ENCODE measurements at regions not wholly inside any gene's neighbourhood (a gene's known extent, or its start where the extent isn't known, plus 50 kb on each side); places are given as distances from the start of the nearest gene placed in this dataset.
"Not testable (repeated sequence)": the region's sequence is repeated elsewhere in the genome, so short reads cannot be mapped to it uniquely, and the experiment has no call there.

GRCh38 chr10:95137990-95138625 lies 55.9 kb upstream of the ACSM6 start:
- H3K9ac ChIP-seq (ENCODE audit: low read depth, low read length, poor library complexity); H3K27ac ChIP-seq (replicated peaks; ENCODE audit: low read length); H3K23ac ChIP-seq (ENCODE audit: low read depth, low read length, poor library complexity); H3K4me3 ChIP-seq (ENCODE audit: low read length in 2 of 2); H2BK5ac ChIP-seq (ENCODE audit: low read length); H3K4ac ChIP-seq (ENCODE audit: low read length); H3K18ac ChIP-seq (ENCODE audit: low read length); H2AFZ ChIP-seq (ENCODE audit: low read length); H3K27me3 ChIP-seq (ENCODE audit: control insufficient read depth in 3 of 3, insufficient read depth in 3 of 3, low read depth in 1 of 3, low read length in 3 of 3); H2AK5ac ChIP-seq (ENCODE audit: low read depth, low read length); H3K14ac ChIP-seq (ENCODE audit: low read length); H2BK120ac ChIP-seq (ENCODE audit: low read depth, low read length); H3K4me1 ChIP-seq (ENCODE audit: control insufficient read depth in 2 of 2, insufficient read depth in 1 of 2, low read depth in 1 of 2, low read length in 2 of 2); H3K36me3 ChIP-seq (replicated peaks in 1 of 2; ENCODE audit: control insufficient read depth in 2 of 2, insufficient read depth in 2 of 2, low read length in 2 of 2); H2BK12ac ChIP-seq (ENCODE audit: low read length); DNase-seq (ENCODE audit: low spot score); H4K91ac ChIP-seq (ENCODE audit: low read depth, low read length, poor library complexity); H3K79me1 ChIP-seq (ENCODE audit: low read depth, low read length); H4K8ac ChIP-seq (ENCODE audit: low read depth, low read length); H2BK15ac ChIP-seq (ENCODE audit: low read length); H3K9me3 ChIP-seq (replicated peaks in 1 of 2; ENCODE audit: control insufficient read depth in 2 of 2, insufficient read depth in 1 of 2, low read depth in 1 of 2, low read length in 2 of 2); H3K4me2 ChIP-seq (ENCODE audit: insufficient read depth, low read length, poor library complexity, severe bottlenecking): not testable (repeated sequence)
- no CpG with 5 or more reads among the region's 1 CpG for WGBS, 2 donors (ENCODE audit: extremely low coverage in 2 of 2, insufficient read length in 2 of 2, insufficient replicate concordance in 1 of 2)

DNA sequence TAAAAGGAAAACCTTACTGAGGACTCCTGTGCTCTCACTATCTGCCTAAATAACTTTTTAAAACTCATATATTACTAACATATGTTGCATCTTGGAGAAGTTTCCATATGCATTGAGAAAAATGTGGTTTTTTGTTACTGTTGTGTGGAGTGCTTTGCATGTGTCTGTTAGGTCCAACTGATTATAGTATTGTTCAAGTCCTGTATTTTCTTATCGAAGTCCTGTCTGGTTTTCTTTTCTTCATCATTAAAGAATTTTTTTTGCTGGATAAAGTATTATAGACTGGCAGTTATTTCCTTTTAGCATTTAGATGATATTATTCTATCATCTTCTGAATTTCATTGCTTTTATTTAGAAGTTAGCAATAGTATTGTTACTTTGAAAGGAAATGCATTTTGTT lies 59.5 kb upstream of the ACSM6 start:
- Histone ChIP-seq H2BK120ac (ENCODE audit: low read depth, low read length) (no peak overlapping the region), H3K9me3 (replicated peaks in 1 of 2; ENCODE audit: control insufficient read depth in 2 of 2, insufficient read depth in 1 of 2, low read depth in 1 of 2, low read length in 2 of 2) (peaks cover 0 to 2% of the 10 kb centered on the region in 2 donors), H3K4ac (ENCODE audit: low read length) (no peak overlapping the region), H3K4me1 (ENCODE audit: control insufficient read depth in 2 of 2, insufficient read depth in 1 of 2, low read depth in 1 of 2, low read length in 2 of 2) (no peaks in the 10 kb centered on the region), H3K9ac (ENCODE audit: low read depth, low read length, poor library complexity) (no peak overlapping the region), H2AFZ (ENCODE audit: low read length) (no peak overlapping the region), H3K4me2 (ENCODE audit: insufficient read depth, low read length, poor library complexity, severe bottlenecking) (no peak overlapping the region), H4K8ac (ENCODE audit: low read depth, low read length) (no peak overlapping the region), H2AK5ac (ENCODE audit: low read depth, low read length) (no peak overlapping the region), H3K18ac (ENCODE audit: low read length) (no peak overlapping the region), H3K4me3 (ENCODE audit: low read length in 2 of 2) (no peak overlapping the region), H3K36me3 (replicated peaks in 1 of 2; ENCODE audit: control insufficient read depth in 2 of 2, insufficient read depth in 2 of 2, low read length in 2 of 2) (no peaks in the 10 kb centered on the region), H2BK12ac (ENCODE audit: low read length) (no peak overlapping the region), H3K79me1 (ENCODE audit: low read depth, low read length) (no peaks in the 10 kb centered on the region), H4K91ac (ENCODE audit: low read depth, low read length, poor library complexity) (no peak overlapping the region), H2BK5ac (ENCODE audit: low read length) (no peak overlapping the region), H3K23ac (ENCODE audit: low read depth, low read length, poor library complexity) (no peak overlapping the region), H3K14ac (ENCODE audit: low read length) (no peak overlapping the region), H3K27ac (replicated peaks; ENCODE audit: low read length) (no peak overlapping the region), H2BK15ac (ENCODE audit: low read length) (no peak overlapping the region), H3K27me3 (ENCODE audit: control insufficient read depth in 3 of 3, insufficient read depth in 3 of 3, low read depth in 1 of 3, low read length in 3 of 3) (no peaks in the 10 kb centered on the region)
- no CpG with 5 or more reads among the region's 1 CpG for WGBS, 2 donors (ENCODE audit: extremely low coverage in 2 of 2, insufficient read length in 2 of 2, insufficient replicate concordance in 1 of 2)
- DNase-seq (ENCODE audit: low spot score) = no peak

DNA sequence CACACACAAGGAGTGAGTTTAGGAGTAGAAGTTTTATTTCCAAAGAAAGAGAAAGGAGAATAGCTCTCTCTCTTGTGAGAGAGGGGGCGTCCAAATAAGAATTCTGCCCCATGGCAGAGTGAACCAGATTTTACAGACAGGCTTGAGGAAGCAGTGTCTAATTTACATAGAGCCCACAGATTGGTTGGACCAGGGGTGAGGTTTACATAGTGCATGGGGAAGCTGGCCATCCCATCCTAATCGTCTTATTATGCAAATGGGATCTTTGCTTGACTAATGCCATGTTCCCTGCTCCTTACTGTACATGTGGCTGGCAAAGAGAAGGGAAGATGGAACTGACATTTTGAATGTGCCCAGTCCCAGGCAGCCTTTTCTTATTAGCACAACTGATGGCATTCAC lies 60.0 kb upstream of the ACSM6 start:
- Histone ChIP-seq H2BK120ac (ENCODE audit: low read depth, low read length) (no peak overlapping the region), H2BK15ac (ENCODE audit: low read length) (no peak overlapping the region), H3K4me1 (ENCODE audit: control insufficient read depth in 2 of 2, insufficient read depth in 1 of 2, low read depth in 1 of 2, low read length in 2 of 2) (no peaks in the 10 kb centered on the region), H3K27me3 (ENCODE audit: control insufficient read depth in 3 of 3, insufficient read depth in 3 of 3, low read depth in 1 of 3, low read length in 3 of 3) (no peaks in the 10 kb centered on the region), H3K79me1 (ENCODE audit: low read depth, low read length) (no peaks in the 10 kb centered on the region), H2BK5ac (ENCODE audit: low read length) (no peak overlapping the region), H2AFZ (ENCODE audit: low read length) (no peak overlapping the region), H3K18ac (ENCODE audit: low read length) (no peak overlapping the region), H2BK12ac (ENCODE audit: low read length) (no peak overlapping the region), H4K91ac (ENCODE audit: low read depth, low read length, poor library complexity) (no peak overlapping the region), H3K27ac (replicated peaks; ENCODE audit: low read length) (no peak overlapping the region), H4K8ac (ENCODE audit: low read depth, low read length) (no peak overlapping the region), H3K9me3 (replicated peaks in 1 of 2; ENCODE audit: control insufficient read depth in 2 of 2, insufficient read depth in 1 of 2, low read depth in 1 of 2, low read length in 2 of 2) (peaks cover 0 to 2% of the 10 kb centered on the region in 2 donors), H3K9ac (ENCODE audit: low read depth, low read length, poor library complexity) (no peak overlapping the region), H3K23ac (ENCODE audit: low read depth, low read length, poor library complexity) (no peak overlapping the region), H3K4me3 (ENCODE audit: low read length in 2 of 2) (no peak overlapping the region), H2AK5ac (ENCODE audit: low read depth, low read length) (no peak overlapping the region), H3K4ac (ENCODE audit: low read length) (no peak overlapping the region), H3K14ac (ENCODE audit: low read length) (no peak overlapping the region), H3K36me3 (replicated peaks in 1 of 2; ENCODE audit: control insufficient read depth in 2 of 2, insufficient read depth in 2 of 2, low read length in 2 of 2) (no peaks in the 10 kb centered on the region), H3K4me2 (ENCODE audit: insufficient read depth, low read length, poor library complexity, severe bottlenecking) (no peak overlapping the region)
- WGBS, 2 donors (ENCODE audit: extremely low coverage in 2 of 2, insufficient read length in 2 of 2, insufficient replicate concordance in 1 of 2) = no CpG with 5 or more reads among the region's 2 CpGs
- DNase-seq (ENCODE audit: low spot score) = no peak

- H2AFZ ChIP-seq (ENCODE audit: low read length) = no peak overlapping the region
- H3K27me3 ChIP-seq (ENCODE audit: control insufficient read depth in 3 of 3, insufficient read depth in 3 of 3, low read depth in 1 of 3, low read length in 3 of 3) = no peaks in the 10 kb centered on the region
- no peak overlapping the region for H3K4me3 ChIP-seq (ENCODE audit: low read length in 2 of 2)
- H2BK12ac ChIP-seq (ENCODE audit: low read length) = no peak overlapping the region
- no peak overlapping the region for H4K91ac ChIP-seq (ENCODE audit: low read depth, low read length, poor library complexity)
- H3K4me2 ChIP-seq (ENCODE audit: insufficient read depth, low read length, poor library complexity, severe bottlenecking) = no peak overlapping the region
- no peak overlapping the region for H3K27ac ChIP-seq (replicated peaks; ENCODE audit: low read length)
- H3K23ac ChIP-seq (ENCODE audit: low read depth, low read length, poor library complexity) = no peak overlapping the region
- DNase-seq (ENCODE audit: low spot score) = peak; percentile 75
- no peak overlapping the region for H2BK5ac ChIP-seq (ENCODE audit: low read length)
- H4K8ac ChIP-seq (ENCODE audit: low read depth, low read length) = no peak overlapping the region
- no peak overlapping the region for H2AK5ac ChIP-seq (ENCODE audit: low read depth, low read length)
- H3K14ac ChIP-seq (ENCODE audit: low read length) = no peak overlapping the region
- no peak overlapping the region for H3K4ac ChIP-seq (ENCODE audit: low read length)
- peaks cover 0 to 2% of the 10 kb centered on the region in 2 donors for H3K9me3 ChIP-seq (replicated peaks in 1 of 2; ENCODE audit: control insufficient read depth in 2 of 2, insufficient read depth in 1 of 2, low read depth in 1 of 2, low read length in 2 of 2)
- no peaks in the 10 kb centered on the region for H3K79me1 ChIP-seq (ENCODE audit: low read depth, low read length)
- no peak overlapping the region for H2BK120ac ChIP-seq (ENCODE audit: low read depth, low read length)
- whole genome bisulfite sequencing, 2 donors (ENCODE audit: extremely low coverage in 2 of 2, insufficient read length in 2 of 2, insufficient replicate concordance in 1 of 2) = no CpG with 5 or more reads among the region's 4 CpGs
- H2BK15ac ChIP-seq (ENCODE audit: low read length) = no peak overlapping the region
- no peaks in the 10 kb centered on the region for H3K36me3 ChIP-seq (replicated peaks in 1 of 2; ENCODE audit: control insufficient read depth in 2 of 2, insufficient read depth in 2 of 2, low read length in 2 of 2)
- no peak overlapping the region for H3K18ac ChIP-seq (ENCODE audit: low read length)
- H3K9ac ChIP-seq (ENCODE audit: low read depth, low read length, poor library complexity) = no peak overlapping the region
- no peaks in the 10 kb centered on the region for H3K4me1 ChIP-seq (ENCODE audit: control insufficient read depth in 2 of 2, insufficient read depth in 1 of 2, low read depth in 1 of 2, low read length in 2 of 2)
Measured at GRCh38 chr10:95133016-95133752, 60.9 kb upstream of the ACSM6 start.

All from neuronal stem cell (in vitro differentiated cells).